ENCODE measurements at regions not wholly inside any gene's neighbourhood (a gene's known extent, or its start where the extent isn't known, plus 50 kb on each side); places are given as distances from the start of the nearest gene placed in this dataset.

DNA sequence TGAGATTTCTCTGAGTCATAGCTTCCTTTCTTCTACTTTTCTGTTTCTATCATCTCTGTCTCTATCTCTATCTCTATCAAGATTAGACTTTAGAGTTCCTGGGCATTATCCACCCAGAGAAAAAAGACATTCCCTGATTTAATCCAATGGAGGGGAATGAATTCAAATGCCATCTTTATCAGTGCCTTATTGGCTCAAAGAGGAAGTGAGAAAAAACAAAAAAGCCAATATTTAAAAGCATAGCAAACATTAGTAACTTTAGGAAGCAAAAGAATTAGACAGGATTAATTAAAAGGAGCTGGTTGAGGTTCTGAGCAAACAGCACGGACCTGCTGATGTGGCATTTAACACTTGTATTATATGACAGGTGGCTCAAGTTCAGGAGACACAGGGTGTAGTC, 736.5 kb downstream of the REEP3 start:
- no peak for DNase-seq

DNA sequence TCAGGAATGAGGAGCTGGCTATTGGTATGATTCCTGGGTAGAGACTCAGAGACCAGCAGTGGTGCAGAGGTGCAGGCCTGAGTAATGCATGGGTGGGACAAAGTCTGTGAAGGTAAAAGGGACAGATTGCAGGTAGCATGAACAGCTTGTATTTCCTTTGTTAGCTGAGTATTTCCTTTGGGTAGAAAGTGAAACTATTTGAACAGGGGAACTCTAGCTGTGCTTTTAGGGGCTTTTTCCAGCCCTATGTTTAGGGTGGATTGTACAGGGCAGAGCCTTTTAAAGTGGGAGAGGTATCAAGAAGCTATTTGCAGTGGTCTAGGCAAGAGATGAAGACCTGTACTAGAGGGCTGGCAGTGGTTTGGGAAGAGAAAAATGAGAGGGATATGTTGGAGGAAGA, 739.9 kb downstream of the REEP3 start:
- no peak for DNase-seq

DNA sequence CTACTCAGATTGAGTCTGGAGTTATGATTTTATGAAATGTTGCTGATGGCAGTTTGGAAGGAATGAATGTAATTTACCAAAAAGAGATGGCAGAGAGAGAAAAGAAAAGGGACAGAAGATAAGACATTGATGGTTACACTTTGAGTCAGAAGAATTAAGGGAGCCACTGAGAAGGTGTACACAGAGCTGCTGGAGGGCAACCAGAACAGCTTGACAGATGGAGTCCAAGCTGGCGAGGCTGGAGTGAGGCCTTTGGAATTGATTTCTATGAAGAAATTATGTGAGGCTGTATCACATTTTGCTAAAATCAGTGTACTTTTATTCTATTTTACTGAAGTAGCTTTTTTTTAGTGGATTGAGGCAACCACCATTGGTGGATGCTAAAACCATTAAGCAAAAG, 740.5 kb downstream of the REEP3 start:
- no peak for DNase-seq

DNA sequence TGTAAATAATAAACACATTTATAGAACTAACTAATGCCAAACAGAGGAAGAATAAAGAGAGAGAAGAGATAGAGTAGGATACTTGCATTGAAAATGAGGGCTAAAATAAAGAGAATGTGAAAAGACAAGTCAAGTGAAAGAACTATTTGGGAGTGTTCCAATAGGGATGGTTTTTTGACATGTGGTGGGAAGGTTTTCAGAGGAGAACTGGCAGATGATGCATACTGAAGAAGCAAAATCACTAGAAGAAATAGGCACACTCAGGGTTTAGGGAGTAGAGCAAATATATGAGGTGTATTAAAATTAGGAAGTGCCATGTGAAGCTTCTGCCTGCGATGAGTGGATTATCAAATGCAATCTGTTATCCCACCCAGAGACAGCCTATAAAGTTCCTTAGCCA, 744.8 kb downstream of the REEP3 start:
- no peak for DNase-seq

DNA sequence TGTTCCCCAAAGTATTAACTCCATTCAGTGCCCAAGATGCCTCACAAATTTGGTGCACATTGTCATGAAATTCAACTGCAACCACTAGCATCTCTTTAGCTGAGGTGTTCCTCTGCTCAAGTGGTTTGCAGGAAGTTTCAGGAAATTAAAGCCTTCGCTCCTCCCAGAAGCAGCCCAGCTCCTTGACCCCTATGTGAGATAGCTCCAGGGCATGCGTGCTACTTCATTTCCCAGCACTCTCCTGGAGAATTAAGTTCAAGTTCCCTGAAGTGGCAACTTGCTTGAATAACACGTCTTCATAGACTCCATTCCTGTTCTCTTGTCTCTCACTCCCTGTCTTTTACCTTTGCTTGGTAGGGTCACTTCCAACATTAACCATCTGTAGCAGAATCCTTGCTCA, 750.3 kb downstream of the REEP3 start:
- DNase-seq, result no peak

DNA sequence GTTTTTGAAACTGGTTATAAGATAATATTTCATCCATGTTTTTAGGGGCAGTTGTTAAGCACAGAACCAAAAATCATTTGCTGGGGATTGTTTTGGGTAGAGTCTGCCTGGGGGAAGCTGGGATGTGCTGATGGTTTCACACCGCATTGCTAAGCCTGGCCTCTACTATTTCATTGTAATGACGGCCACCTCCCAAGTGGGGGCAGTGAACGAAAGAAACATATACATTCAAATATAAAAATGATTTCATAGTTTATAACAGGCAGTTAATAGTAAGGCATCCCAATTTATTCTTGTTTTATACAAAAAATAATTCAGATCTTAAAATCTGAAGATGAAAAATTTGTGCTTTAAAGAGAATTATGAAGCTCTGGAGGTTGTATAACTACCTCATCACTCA, 750.8 kb downstream of the REEP3 start:
- no peak for DNase-seq

DNA sequence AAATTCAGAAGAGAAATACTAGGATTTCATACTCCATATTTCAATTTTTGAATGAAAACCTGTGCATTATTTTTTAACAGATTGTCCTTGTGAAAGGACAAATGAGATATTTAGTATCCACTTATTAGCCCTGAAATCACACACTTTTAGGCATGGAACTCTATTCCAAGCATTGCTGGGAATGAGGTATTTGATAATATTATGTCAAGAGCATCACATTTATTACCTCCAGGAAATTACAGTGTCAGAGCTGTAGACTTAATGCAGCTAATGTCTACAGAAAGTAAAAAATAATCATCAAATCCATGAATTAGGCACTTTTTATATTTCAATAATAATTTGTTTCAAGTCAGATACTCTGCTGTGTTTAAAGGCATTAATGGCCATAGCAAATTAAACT, 753.8 kb downstream of the REEP3 start:
- no peak for DNase-seq

DNA sequence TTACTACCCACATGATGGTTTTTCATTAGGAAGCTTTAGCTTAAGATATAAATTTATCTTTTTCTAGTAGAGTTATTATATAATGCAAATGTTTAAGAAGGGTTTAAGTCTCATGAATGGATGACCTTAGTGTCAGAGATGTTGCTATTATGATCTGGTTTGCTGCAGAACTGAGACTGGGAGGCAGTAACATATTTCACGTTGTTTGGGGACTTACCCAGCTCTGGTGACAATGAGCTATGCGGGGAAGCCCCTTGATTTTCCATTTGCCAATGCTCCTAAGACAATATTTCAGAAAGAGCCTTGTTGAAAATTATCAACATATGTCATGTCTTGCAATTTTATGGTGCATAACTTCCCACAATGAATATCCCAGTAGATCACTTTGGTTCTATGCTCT, 754.6 kb downstream of the REEP3 start:
- no peak for DNase-seq

DNA sequence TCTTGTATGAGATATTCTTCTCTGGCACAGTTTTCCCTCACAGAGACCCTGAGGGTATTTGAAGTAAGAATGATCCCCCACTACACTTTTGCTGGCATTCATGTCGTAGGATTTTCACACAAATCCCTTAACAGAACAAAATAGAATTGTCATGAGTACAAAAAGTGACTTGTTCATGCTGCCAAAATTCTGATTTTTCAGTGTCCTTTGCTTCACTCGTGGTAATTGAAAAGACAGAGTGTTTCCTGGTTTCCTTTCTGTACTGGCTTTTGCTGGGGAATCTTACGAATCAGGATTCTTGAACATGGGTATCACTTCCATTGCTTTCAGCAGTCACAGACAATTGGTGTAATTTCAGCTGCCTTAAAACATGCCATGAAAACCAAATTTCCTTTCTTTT, 756.3 kb downstream of the REEP3 start:
- DNase-seq, result no peak

DNA sequence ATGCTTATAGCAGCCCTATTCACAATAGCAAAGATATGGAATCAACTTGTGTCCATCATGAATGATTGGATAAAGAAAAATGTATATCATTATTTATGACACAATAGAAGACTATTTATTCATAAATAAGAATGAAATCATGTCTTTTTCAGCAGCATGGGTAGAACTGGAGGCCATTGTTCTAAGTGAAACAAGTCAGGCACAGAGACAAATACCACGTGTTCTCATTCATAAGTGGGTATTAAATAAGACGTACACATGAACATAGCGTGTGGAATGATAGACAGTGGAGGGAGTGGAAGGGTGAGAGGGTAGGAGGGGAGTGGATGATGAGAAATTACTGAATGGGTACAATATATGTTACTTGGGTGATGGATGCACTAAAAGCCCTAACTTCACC, 762.4 kb downstream of the REEP3 start:
- DNase-seq, result no peak

DNA sequence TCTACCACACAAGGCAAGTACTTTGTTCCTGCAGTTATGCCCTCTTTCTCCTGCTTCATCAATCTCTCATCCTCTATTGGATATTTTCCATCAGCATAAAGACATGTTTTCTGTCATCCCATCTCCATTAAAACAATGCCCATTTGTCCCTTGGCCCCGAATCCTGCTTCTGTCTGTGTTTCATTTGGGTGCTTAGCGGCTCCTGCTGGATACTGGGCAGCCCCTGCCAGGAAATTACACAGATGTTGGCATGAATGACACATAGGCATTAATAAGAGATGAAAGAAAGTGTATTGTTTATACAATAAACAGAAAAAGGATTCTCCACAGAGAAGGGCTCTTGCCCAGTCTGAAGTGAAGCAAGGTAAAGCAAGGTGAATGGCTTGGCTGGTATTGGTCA, 765.3 kb downstream of the REEP3 start:
- no peak for DNase-seq

DNA sequence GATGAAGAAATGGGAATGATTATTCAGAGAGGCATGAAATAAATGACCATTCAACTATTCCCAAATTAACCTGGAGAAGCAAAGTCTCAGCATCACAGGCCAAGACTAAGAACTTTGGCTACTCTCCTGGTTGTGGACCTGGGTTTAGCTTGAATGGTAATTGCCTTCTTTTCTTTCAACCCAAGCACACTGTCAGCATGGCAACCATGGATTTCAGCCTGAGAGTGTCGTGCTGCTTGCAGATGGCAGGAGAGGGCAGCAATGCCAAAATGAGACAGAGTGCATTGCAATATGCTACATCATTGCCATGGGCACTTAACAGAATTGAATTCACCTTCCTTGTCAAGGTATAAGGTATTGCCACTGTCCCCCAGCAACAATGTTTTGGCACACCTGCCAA, 767.2 kb downstream of the REEP3 start:
- no peak for DNase-seq

DNA sequence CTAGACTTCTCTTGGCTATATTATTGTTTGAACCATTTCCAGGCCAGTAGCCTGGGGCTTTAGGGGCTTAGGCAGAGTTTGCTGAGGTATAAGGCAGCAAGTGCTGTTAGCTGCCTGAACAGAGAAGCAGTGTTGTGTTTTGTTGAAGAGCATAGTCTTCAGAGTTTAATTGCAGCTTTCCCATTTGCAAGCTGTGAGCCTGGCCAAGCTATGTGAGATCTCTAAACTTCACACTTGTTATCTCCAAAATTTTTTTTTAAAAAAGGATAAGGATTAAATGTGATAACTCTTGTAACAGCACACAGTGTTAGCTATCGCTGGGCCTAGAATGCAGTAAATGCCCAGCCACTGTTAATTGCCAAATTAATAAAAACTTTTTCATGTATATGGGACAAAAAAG, 782.4 kb downstream of the REEP3 start:
- DNase-seq, result no peak

DNA sequence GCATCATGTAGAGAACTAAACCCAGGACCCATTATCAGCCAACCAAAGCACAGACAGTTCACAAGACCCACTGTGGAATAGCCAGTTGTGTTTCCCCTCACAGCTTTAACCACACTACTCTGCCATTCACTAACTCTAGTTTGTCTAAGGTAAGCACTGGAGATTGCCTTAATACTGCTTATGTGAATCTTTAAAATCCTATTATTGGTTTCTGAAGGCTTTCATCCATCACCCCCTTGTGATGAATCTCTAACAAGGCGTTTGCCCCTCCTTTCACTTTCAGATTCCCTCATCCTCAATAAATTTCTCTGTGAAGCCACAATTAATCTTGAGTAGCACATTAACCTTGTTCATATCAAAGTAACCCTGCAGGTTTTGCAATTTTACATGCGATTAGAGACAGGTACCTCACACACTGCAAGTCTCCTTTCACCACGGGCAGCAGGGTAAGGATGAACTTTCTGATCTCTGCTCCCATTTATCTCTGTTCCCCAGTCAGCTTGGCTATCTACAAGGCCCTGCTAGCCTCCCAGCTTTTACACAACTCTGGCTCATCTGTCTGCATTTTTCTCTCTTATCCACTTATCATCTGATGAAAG, 785.6 kb downstream of the REEP3 start:
- no peak for DNase-seq

DNA sequence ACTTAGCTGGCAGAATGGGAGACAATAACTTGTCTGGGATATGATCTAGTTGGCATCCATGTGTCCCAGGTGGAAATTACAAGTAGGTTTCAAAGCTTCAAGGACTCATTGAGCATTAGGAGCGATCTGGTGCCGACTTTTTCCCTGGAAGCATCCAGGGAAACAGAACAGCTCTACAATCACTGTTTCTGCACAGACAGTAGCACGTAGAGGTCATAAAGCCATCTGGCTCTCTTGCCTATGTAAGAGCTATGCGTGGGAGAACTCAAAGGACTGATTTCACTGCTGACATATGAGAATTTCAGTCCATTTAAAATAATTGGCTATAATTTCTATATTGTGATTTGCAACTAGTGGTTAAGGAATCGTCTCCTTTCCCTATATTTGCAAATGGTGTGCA, 791.7 kb downstream of the REEP3 start:
- DNase-seq, result no peak

DNA sequence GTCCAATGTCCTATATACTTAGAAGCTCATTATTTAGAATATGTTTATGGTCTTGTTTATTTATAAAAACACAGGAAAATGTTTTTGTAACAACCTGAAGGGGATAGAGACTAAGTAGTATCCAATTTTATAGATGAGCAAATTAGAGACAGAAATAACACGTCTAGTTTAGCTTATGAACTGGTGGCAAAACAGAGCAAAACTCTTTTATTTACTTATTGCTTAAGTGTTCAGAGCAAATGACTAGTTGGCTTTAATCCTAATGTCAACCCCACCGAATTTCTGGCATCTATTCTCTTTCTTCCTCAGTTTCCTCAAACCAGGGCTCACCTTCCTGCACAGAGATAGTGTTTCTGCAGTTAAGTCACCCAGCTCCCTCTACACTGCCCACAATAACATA, 792.8 kb downstream of the REEP3 start:
- DNase-seq, result no peak

DNA sequence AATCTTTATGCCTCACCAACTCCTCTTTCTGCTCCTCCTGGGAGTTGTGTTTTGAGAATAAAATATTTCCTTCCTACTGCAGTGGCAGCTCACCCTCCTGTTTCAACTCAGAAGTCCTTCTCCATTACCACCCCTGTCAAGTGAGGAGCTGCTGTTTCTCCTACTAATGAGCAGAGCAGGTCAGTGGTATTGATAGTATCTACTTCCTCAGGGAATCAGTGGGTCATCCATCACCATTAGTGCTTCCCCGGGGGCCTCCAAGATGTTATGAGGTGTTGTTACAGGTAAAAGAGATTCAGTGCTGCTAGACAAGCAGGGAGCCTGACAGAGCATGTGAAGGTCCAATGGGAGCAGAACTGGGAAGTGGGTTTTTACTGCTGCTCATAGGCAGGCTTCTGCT, 795.2 kb downstream of the REEP3 start:
- DNase-seq, result no peak

DNA sequence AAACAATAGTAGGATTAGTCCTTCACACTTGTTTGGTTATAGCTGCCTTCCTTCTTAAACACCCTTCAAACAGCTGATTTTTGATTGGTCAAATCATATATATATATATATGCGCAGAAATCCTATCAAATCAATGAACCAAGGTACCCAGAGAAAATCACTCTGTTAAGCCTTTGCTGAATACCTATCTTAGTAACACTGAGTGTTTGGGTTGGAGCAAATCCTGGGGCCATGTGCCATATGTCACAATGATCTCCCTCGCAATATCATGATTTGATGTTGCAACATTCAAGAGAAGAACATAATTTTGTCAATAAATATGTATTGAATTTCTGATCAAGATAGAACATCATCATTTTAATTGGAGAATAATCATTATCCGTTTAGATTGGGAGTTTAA, 795.6 kb downstream of the REEP3 start:
- no peak for DNase-seq

DNA sequence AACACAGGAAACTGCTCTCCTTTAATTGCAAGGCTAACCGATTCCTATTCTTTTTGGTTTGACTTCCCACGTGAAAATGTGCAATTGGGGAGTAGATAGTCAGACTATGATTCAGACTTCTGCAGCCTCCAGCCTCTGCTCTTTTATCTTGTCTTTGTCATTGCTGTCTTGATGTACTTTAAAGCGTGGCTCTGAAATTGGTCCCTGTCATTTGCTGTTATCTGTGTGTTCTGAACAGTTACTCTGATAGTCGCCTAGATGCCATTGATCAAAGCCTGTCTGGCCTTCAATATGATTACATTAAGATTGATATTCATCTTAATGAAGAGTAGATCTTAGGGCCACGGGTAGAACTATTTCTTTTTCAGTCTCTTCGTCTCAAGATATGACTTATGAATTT, 799.2 kb downstream of the REEP3 start:
- no peak for DNase-seq

DNA sequence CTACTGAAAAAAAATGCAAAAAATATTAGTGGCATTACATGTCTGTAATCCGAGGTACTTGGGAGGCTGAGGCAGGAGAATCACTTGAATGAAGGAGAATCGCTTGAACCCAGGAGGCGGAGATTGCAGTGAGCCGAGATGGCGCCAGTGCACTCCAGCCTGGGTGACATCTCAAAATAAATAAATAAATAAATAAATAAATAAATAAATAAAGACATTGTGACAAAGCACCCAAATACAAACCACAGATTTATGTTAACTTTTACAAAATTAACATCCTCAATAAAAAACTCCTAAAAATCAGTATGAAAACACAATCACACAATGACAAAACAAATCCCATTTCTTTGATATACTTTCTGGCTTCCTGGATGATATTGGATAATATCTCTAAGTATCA, 808.3 kb downstream of the REEP3 start:
- no peak for DNase-seq

DNA sequence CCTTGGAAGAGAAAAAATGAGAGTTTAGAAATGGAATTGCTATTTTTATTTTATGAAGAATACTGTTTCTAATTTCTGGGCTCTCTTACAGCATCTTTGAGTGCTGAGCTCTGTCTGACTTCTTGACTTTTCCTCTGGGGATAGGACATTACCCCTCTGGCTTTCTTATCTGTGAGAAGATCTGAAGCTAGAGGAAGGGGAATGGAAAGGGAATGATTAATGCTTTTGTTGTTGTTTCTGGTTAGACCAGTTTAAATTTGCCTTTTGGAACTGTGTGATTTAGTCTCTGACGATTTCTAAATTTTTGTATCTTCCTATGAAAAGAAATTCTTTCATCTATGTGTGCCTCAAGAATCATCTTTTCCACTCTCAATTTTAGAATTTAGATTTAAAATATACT, 811.4 kb downstream of the REEP3 start:
- DNase-seq, result no peak

DNA sequence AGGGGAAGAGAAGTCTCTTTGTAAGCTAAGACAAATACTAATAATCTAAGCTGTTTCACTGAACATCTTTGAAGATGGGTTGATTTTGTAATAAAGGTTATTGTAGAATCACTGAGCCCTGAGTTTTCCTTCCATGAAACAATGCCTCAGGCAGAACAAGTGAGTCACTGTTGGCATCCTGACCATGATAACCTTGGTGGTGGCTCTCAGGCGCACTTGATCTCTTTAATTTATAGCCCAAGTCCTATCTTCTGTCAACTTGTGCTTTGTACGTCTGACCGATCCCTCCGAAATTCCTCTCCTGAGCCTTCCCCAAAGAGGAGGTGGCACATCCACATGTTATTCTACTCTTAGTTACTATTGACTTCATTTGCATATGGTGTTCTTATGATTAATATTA, 812.9 kb downstream of the REEP3 start:
- DNase-seq, result no peak

DNA sequence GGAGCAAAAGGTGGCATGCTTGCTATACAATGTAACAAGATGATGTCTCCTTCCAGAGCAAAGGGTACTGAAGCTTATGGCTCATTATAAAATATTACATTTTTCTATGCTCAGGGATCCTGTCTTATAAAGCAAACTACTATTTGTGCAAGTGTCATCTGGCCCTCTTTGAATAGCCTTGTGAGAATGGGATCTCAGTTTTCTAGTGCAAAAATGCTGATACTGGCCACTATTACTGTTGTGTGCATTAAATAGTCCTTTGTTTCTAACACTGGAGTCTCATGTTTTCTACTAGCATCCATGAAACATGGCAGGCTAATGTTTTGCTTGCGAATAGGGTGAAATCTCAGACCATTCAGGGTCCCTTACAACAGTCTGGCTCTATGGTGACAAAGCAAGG, 823.0 kb downstream of the REEP3 start:
- no peak for DNase-seq

DNA sequence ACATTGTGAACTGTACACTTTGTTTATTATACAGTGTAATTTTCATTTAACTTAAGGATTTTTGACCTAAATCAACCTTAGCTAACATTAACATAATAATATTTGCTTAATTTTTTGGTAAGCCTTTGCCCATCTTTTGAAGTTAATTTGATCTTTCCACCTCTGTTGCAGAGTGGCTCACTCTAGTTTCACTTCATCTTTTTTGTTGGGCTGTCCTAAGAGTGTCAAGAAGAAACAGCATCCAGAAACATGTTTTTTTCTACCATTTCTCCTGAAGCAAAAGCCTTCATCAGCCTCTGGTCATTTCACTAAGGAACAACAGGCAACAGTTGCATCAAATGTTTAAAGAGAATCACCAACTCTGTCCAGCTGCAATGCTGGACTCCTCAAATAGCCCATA, 824.7 kb downstream of the REEP3 start:
- DNase-seq, result no peak

DNA sequence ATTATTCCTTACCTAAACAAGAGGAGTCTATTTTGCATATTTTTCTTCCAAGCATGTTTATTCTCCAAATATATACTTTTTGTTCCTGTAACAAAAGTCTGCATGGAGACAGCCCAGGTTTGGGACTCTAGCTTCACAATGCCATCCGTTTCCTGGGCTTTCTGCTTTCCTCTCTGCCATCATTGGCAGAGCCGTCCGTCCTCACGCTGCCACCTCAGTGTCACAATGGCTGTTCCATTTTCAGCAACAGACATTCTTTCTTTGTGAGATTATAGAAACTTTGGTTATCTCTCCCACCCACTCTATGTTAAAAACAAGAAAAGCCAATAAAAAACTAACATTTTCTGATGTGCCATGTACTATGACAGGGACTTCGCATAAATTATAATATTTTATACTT, 825.2 kb downstream of the REEP3 start:
- no peak for DNase-seq

DNA sequence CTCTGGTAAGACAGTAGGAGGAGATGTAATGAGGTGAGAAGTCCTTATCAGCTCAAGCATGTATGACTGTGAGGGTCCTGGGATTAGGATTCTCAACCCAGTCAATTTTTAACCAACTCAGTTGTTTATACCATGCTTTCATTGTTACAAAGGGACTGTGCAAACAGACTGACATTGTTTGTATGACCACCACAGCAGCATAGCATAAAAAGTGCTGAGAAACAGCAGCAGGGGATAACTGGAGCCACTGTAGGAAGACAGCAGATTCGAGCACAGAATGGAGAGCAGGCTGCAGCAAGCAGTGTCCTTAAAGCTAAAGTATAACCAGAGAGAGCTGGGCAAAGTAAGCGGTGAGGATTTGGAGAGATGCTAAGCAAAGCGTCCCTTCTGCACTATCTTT, 829.5 kb downstream of the REEP3 start:
- no peak for DNase-seq
